Calu3 (cell line): ENCODE measurements at regions not wholly inside any gene's neighbourhood (a gene's known extent, or its start where the extent isn't known, plus 50 kb on each side); places are given as distances from the start of the nearest gene placed in this dataset.

Experiments
- BruUV-seq: library from RNA; stranded (reverse); fragments of 400-500 nt; replicated peaks from 2 replicates; lab custom pipeline; 2021; lab: Mats Ljungman, UMichigan
- CTCF ChIA-PET: fragments of 300-600 bp; sonication (Branson Sonifier 250); formaldehyde crosslinking; loops from one replicate; lab custom pipeline; 2022; ENCODE audit warnings: antibody characterized with exemption; lab: Charles Lee
- DNase-seq: peaks from one replicate; pipeline ENCODE4 v3.0.0; 2022
- H3K27ac Mint-ChIP-seq: one replicate; pipeline ENCODE4 v1.8.0; 2022; ENCODE audit warnings: mixed read lengths; ENCODE audit not compliant: unreplicated experiment
- H3K27me3 Mint-ChIP-seq: one replicate; pipeline ENCODE4 v1.8.0; 2022; ENCODE audit warnings: mixed read lengths; ENCODE audit not compliant: unreplicated experiment
- H3K36me3 Mint-ChIP-seq: one replicate; pipeline ENCODE4 v1.8.0; 2022; ENCODE audit warnings: mild to moderate bottlenecking, moderate library complexity, mixed read lengths; ENCODE audit not compliant: insufficient read depth, unreplicated experiment
- H3K4me1 Mint-ChIP-seq: one replicate; pipeline ENCODE4 v1.8.0; 2022; ENCODE audit warnings: mild to moderate bottlenecking, low read depth, mixed read lengths; ENCODE audit not compliant: unreplicated experiment
- H3K4me3 Mint-ChIP-seq: one replicate; pipeline ENCODE4 v1.8.0; 2022; ENCODE audit warnings: mild to moderate bottlenecking, low read depth, moderate library complexity, mixed read lengths; ENCODE audit not compliant: unreplicated experiment
- H3K9me3 Mint-ChIP-seq: one replicate; pipeline ENCODE4 v1.8.0; 2022; ENCODE audit warnings: low read depth, mixed read lengths; ENCODE audit not compliant: unreplicated experiment
- intact Hi-C: fragments of 100-400 bp; cut with micrococcal nuclease; formaldehyde crosslinking; loops from one replicate; pipeline ENCODE4 v1.10.0; 2022; ENCODE audit not compliant: unreplicated experiment
- TF ChIP-seq, protein P1 (sequence below): fragments of 200-600 bp; IDR thresholded peaks from one replicate; pipeline ENCODE4 v1.8.0; 2022; ENCODE audit warnings: antibody characterized with exemption; ENCODE audit not compliant: unreplicated experiment

DNA sequence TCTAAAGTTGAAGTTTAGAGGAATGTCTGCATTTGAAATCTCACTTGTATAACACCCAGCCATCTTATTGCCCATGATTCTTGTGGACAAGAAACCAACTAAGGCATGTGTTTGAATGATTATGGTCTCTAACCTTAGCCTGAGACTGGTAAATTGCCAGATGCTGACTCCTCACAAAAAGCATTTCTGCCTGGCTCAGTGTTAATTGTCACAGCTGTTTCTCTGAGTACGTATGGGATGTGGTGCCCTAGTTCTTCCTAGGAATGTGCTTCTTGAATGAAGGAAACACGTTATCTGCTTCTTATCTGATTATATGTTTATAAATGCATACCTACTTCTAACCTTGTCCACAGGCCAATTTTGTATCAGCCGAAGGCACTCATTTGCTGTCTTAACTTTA is 63.1 kb upstream of the NDP start:
- intact Hi-C loops, result no loop called here
- peaks cover 8% of the 10 kb centered on the region for H3K4me1 Mint-ChIP-seq
- no peak overlapping the region for H3K27ac Mint-ChIP-seq
- no peak overlapping the region for H3K4me3 Mint-ChIP-seq
- DNase-seq, result no peak
- H3K27me3 Mint-ChIP-seq, result no peaks in the 10 kb centered on the region
- no peaks in the 10 kb centered on the region for H3K36me3 Mint-ChIP-seq
- TF ChIP-seq, protein P1, sequence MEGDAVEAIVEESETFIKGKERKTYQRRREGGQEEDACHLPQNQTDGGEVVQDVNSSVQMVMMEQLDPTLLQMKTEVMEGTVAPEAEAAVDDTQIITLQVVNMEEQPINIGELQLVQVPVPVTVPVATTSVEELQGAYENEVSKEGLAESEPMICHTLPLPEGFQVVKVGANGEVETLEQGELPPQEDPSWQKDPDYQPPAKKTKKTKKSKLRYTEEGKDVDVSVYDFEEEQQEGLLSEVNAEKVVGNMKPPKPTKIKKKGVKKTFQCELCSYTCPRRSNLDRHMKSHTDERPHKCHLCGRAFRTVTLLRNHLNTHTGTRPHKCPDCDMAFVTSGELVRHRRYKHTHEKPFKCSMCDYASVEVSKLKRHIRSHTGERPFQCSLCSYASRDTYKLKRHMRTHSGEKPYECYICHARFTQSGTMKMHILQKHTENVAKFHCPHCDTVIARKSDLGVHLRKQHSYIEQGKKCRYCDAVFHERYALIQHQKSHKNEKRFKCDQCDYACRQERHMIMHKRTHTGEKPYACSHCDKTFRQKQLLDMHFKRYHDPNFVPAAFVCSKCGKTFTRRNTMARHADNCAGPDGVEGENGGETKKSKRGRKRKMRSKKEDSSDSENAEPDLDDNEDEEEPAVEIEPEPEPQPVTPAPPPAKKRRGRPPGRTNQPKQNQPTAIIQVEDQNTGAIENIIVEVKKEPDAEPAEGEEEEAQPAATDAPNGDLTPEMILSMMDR, result no peak
- BruUV-seq, result no TSS peak
- CTCF ChIA-PET, result interaction anchor here (0.6 kb wide), 1 partner anchor 10 kb away, joined by 4 read pairs; no protein-coding TSS in a partner anchor
- H3K9me3 Mint-ChIP-seq, result peaks cover 2% of the 10 kb centered on the region

- intact Hi-C loops, result no loop called here
- TF ChIP-seq, protein P1, result no peak
- Mint-ChIP-seq H3K4me1 (peaks cover 8% of the 10 kb centered on the region), H3K27ac (no peak overlapping the region), H3K27me3 (no peaks in the 10 kb centered on the region), H3K9me3 (no peaks in the 10 kb centered on the region), H3K4me3 (no peak overlapping the region), H3K36me3 (no peaks in the 10 kb centered on the region)
- CTCF ChIA-PET, result interaction anchor here (0.6 to 0.7 kb wide), 2 partner anchors 29 to 89 kb away, joined by 3 to 4 read pairs; no protein-coding TSS in a partner anchor
- no TSS peak for BruUV-seq
- DNase-seq, result no peak
Observed at GRCh38 chrX:44035571-44035970, 62.4 kb upstream of the NDP start.

DNA sequence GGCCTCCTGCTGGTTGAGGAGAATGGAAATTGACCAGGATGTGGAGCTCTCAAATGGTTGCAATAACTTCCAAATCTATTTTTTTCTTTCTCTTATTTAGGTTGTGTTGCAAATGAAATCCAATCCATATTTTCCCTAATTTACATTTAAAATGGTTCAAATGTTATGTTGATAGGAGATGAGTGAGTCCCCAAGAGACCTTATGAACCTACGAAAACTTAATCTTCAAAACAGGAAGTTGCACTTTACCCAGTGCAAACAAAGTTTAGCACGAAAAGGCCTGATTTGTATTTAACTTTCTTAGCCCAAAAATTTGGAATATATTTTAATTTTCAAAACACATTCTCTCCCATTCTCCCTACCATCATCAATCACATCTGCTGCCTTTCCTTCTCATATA is 59.3 kb upstream of the NDP start:
- H3K27me3 Mint-ChIP-seq, result no peaks in the 10 kb centered on the region
- peaks cover 8% of the 10 kb centered on the region for H3K4me1 Mint-ChIP-seq
- peaks cover 3% of the 10 kb centered on the region for H3K9me3 Mint-ChIP-seq
- TF ChIP-seq, protein P1, result no peak
- intact Hi-C loops, result no loop called here
- BruUV-seq, result no TSS peak
- H3K4me3 Mint-ChIP-seq, result no peak overlapping the region
- H3K27ac Mint-ChIP-seq, result no peak overlapping the region
- H3K36me3 Mint-ChIP-seq, result no peaks in the 10 kb centered on the region
- no peak for DNase-seq
- CTCF ChIA-PET, result no interaction called here

DNA sequence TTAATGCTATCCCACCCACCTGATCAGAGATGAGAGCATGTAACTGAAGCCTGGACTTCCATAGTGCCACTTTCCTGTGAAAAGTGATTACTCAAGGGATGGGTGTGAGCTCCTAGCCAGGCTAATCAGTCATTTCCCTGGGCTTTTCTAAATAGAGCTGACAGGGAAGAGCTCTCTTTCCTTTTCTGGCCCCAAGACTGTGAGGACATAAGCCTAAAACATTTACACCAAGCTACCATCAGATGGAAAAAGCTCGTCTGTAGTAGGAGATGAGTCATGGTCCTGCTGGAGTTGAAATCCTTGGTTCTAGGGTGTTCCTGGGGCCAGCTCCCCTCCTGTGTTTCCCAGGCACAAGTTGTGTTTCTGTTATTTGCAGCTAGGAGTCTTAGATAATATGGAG is 52.4 kb upstream of the NDP start:
- intact Hi-C loops, result loop anchor here (5.0 kb wide), 2 partner anchors 53 to 217 kb away; partner anchors contain the start of gene NDP
- H3K27ac Mint-ChIP-seq, result no peak overlapping the region
- CTCF ChIA-PET, result interaction anchor here (0.9 to 2.0 kb wide), 5 partner anchors 13 to 219 kb away, joined by 3 to 9 read pairs (median 6); no protein-coding TSS in a partner anchor
- TF ChIP-seq, protein P1, result no peak
- H3K4me3 Mint-ChIP-seq, result no peak overlapping the region
- no peaks in the 10 kb centered on the region for H3K27me3 Mint-ChIP-seq
- BruUV-seq, result no TSS peak
- H3K4me1 Mint-ChIP-seq, result peaks cover 17% of the 10 kb centered on the region
- H3K36me3 Mint-ChIP-seq, result no peaks in the 10 kb centered on the region
- no peak for DNase-seq
- peaks cover 3% of the 10 kb centered on the region for H3K9me3 Mint-ChIP-seq
